Stimulated activated CD8-positive, alpha-beta memory T cell treated with anti-CD3 and anti-CD28 coated beads, Interleukin-15, amount 100 ng/mL, for 48 hours (primary cell): ENCODE measurements at regions not wholly inside any gene's neighbourhood (a gene's known extent, or its start where the extent isn't known, plus 50 kb on each side); places are given as distances from the start of the nearest gene placed in this dataset.

Experiments used
- DNase-seq, 2 donors: peaks; one replicate each; pipeline ENCODE4 v3.0.0-alpha.2; 2020; ENCODE audit warnings: low read depth in 2 of 2

- no peak for DNase-seq
These were observed 297.2 kb upstream of the PLXNA2 start for GRCh38 chr1:208541225-208541855.

- no peak for DNase-seq
These were observed 298.1 kb upstream of the PLXNA2 start for GRCh38 chr1:208542309-208542708.

- DNase-seq = no peak
These were observed 299.9 kb upstream of the PLXNA2 start for GRCh38 chr1:208544053-208544452.

GRCh38 chr1:208544794-208545193 lies 300.6 kb upstream of the PLXNA2 start:
- no peak for DNase-seq

- DNase-seq = no peak
These were observed 306.8 kb upstream of the PLXNA2 start for GRCh38 chr1:208551024-208551423.

GRCh38 chr1:208551633-208552320 lies 307.6 kb upstream of the PLXNA2 start:
- no peak for DNase-seq

GRCh38 chr1:208552928-208553327 lies 308.7 kb upstream of the PLXNA2 start:
- no peak for DNase-seq

GRCh38 chr1:208556461-208556860 lies 312.3 kb upstream of the PLXNA2 start:
- no peak for DNase-seq

- no peak for DNase-seq
These were observed 313.0 kb upstream of the PLXNA2 start for GRCh38 chr1:208557046-208557722.

GRCh38 chr1:208557723-208558094 lies 313.5 kb upstream of the PLXNA2 start:
- DNase-seq = no peak

GRCh38 chr1:208559597-208560329 lies 315.6 kb upstream of the PLXNA2 start:
- no peak for DNase-seq

GRCh38 chr1:208562151-208562960 lies 318.2 kb upstream of the PLXNA2 start:
- DNase-seq = no peak

GRCh38 chr1:208564466-208564865 lies 320.3 kb upstream of the PLXNA2 start:
- DNase-seq = no peak

GRCh38 chr1:208565756-208566440 lies 321.7 kb upstream of the PLXNA2 start:
- DNase-seq = no peak

GRCh38 chr1:208569181-208569580 lies 325.0 kb upstream of the PLXNA2 start:
- no peak for DNase-seq

- DNase-seq = no peak
These were observed 326.2 kb upstream of the PLXNA2 start for GRCh38 chr1:208570362-208570761.

- DNase-seq = no peak
These were observed 332.2 kb upstream of the PLXNA2 start for GRCh38 chr1:208576425-208576824.

- no peak for DNase-seq
These were observed 333.3 kb upstream of the PLXNA2 start for GRCh38 chr1:208577381-208577905.

- DNase-seq = no peak
These were observed 337.0 kb upstream of the PLXNA2 start for GRCh38 chr1:208581209-208581608.

GRCh38 chr1:208581667-208582066 lies 337.5 kb upstream of the PLXNA2 start:
- DNase-seq = no peak
